B cell (primary cell): ENCODE measurements at regions not wholly inside any gene's neighbourhood (a gene's known extent, or its start where the extent isn't known, plus 50 kb on each side); places are given as distances from the start of the nearest gene placed in this dataset.

Source experiments
- ATAC-seq: fragments of 200-7000 bp; cut with Tn5 transposase; one replicate; pipeline ENCODE4 v1.10.0; 2021; ENCODE audit warnings: low read depth, mild to moderate bottlenecking, moderate number of reproducible peaks, moderate library complexity
- CTCF ChIA-PET: fragments of 350-600 bp; sonication (Branson Sonifier 250); formaldehyde crosslinking; loops from one replicate; lab custom pipeline; 2021; ENCODE audit warnings: antibody characterized with exemption, inconsistent platforms; lab: Charles Lee
- POLR2A ChIA-PET: fragments of 350-600 bp; sonication (Branson Sonifier 250); formaldehyde crosslinking; loops from one replicate; lab custom pipeline; 2021; ENCODE audit warnings: antibody characterized with exemption; lab: Charles Lee
- DNase-seq: peaks from one replicate; pipeline ENCODE4 v3.0.0; 2013
- H2AFZ ChIP-seq: 2 replicates; pipeline ENCODE4 v1.6.1; 2012; ENCODE audit warnings: mild to moderate bottlenecking, low read depth, low read length; ENCODE audit not compliant: insufficient read depth, poor library complexity, severe bottlenecking
- H3K27ac ChIP-seq, 2 donors: 1 replicate in 1 of 2; 2 replicates in 1 of 2; pipeline ENCODE4 v1.5.1; 2012 to 2013; ENCODE audit warnings: low read length in 2 of 2, mild to moderate bottlenecking in 2 of 2, moderate library complexity in 1 of 2
- H3K27me3 ChIP-seq, 4 experiments: fragments of 200-600 bp in 1 of 4; sonication (generic) in 1 of 4; replicated peaks in 1 of 4; 1 replicate in 2 of 4; 2 replicates in 2 of 4; pipeline versions ENCODE4 v1.6.1 to v1.7.0; 2013 to 2016; ENCODE audit warnings: low read length in 3 of 4, mild to moderate bottlenecking in 2 of 4, mixed read lengths in 1 of 4, moderate library complexity in 1 of 4; ENCODE audit not compliant: insufficient read depth in 4 of 4, control insufficient read depth in 3 of 4; ENCODE audit errors: control extremely low read depth in 1 of 4
- H3K36me3 ChIP-seq, 2 experiments: replicated peaks in 1 of 2; 1 replicate in 1 of 2; 2 replicates in 1 of 2; pipeline versions ENCODE4 v1.6.1 to v1.7.1; 2013; ENCODE audit warnings: low read length in 1 of 2; ENCODE audit not compliant: insufficient read depth in 2 of 2, control insufficient read depth in 1 of 2; ENCODE audit errors: control extremely low read depth in 1 of 2, extremely low read depth in 1 of 2
- H3K4me1 ChIP-seq, 2 donors: fragments of 200-600 bp in 1 of 2; sonication (generic) in 1 of 2; 1 replicate in 1 of 2; 2 replicates in 1 of 2; pipeline versions ENCODE4 v1.5.1 to v1.6.1; 2013 to 2017; ENCODE audit warnings: low read length in 2 of 2; ENCODE audit not compliant: control insufficient read depth in 2 of 2, insufficient read depth in 2 of 2
- H3K4me2 ChIP-seq: replicated peaks from 2 replicates; pipeline ENCODE3; 2012; ENCODE audit warnings: mild to moderate bottlenecking, low read depth, low read length; ENCODE audit not compliant: poor library complexity, severe bottlenecking
- H3K4me3 ChIP-seq, 5 experiments: fragments of 200-600 bp in 1 of 5; sonication (generic) in 1 of 5; 1 replicate in 3 of 5; 2 replicates in 2 of 5; pipeline versions ENCODE4 v1.5.1 to v1.7.0; 2011 to 2016; ENCODE audit warnings: low read length in 4 of 5, mild to moderate bottlenecking in 4 of 5, low read depth in 2 of 5, control low read depth in 1 of 5, moderate library complexity in 1 of 5; ENCODE audit not compliant: insufficient read depth in 1 of 5; ENCODE audit errors: control extremely low read depth in 1 of 5, extremely low read depth in 1 of 5
- H3K79me2 ChIP-seq: fragments of 200-600 bp; sonication (generic); one replicate; pipeline ENCODE4 v1.6.0; 2016; ENCODE audit warnings: low read length; ENCODE audit not compliant: control insufficient read depth, insufficient read depth
- H3K9ac ChIP-seq: fragments of 200-600 bp; sonication (generic); 2 replicates; pipeline ENCODE4 v1.6.1; 2017; ENCODE audit warnings: mild to moderate bottlenecking, low read length, moderate library complexity
- H3K9me3 ChIP-seq, 3 donors: one replicate each; pipeline versions ENCODE4 v1.6.1 to v1.7.1; 2013; ENCODE audit warnings: low read length in 2 of 3; ENCODE audit not compliant: control insufficient read depth in 2 of 3, insufficient read depth in 1 of 3; ENCODE audit errors: control extremely low read depth in 1 of 3
- H4K20me1 ChIP-seq: 2 replicates; pipeline ENCODE4 v1.6.0; 2012; ENCODE audit warnings: mild to moderate bottlenecking, low read length; ENCODE audit not compliant: insufficient read depth, control insufficient read depth, poor library complexity, severe bottlenecking
- H3K27ac Mint-ChIP-seq: one replicate; pipeline ENCODE4 v1.8.0; 2021; ENCODE audit warnings: mixed read lengths
- H3K27me3 Mint-ChIP-seq: one replicate; pipeline ENCODE4 v1.8.0; 2021; ENCODE audit warnings: mixed read lengths
- H3K4me1 Mint-ChIP-seq: one replicate; pipeline ENCODE4 v1.8.0; 2021; ENCODE audit warnings: mixed read lengths
- H3K4me3 Mint-ChIP-seq: one replicate; pipeline ENCODE4 v1.8.0; 2021; ENCODE audit warnings: mixed read lengths
- H3K9me3 Mint-ChIP-seq: one replicate; pipeline ENCODE4 v1.8.0; 2022; ENCODE audit warnings: mixed read lengths; ENCODE audit not compliant: insufficient read depth
- CTCF ChIP-seq: fragments of 200-600 bp; IDR thresholded peaks from one replicate; pipeline ENCODE4 v1.8.0; 2022; ENCODE audit warnings: antibody characterized with exemption, mild to moderate bottlenecking
- EZH2 ChIP-seq: IDR thresholded peaks from 2 replicates; pipeline ENCODE4 v1.6.1; 2012; ENCODE audit warnings: borderline replicate concordance, low read depth, mild to moderate bottlenecking, moderate library complexity, low read length; ENCODE audit not compliant: insufficient read depth, poor library complexity, severe bottlenecking
- WGBS: methylation state at CpG from one replicate; pipeline ENCODE4 v1.1.5; 2013; ENCODE audit warnings: missing lambda C conversion rate; ENCODE audit not compliant: insufficient coverage; 5-methylcytosine and 5-hydroxymethylcytosine counted together
- intact Hi-C: fragments of 100-400 bp; cut with micrococcal nuclease; formaldehyde crosslinking; loops from one replicate; pipeline ENCODE4 v1.10.0; 2022

GRCh38 chr9:80892703-80893102, 796.6 kb downstream of the TLE1 start:
- Histone ChIP-seq H2AFZ (no peak overlapping the region), H3K36me3 (no peaks in the 10 kb centered on the region), H3K4me3 (no peak overlapping the region), H3K9ac (no peak overlapping the region), H3K79me2 (no peaks in the 10 kb centered on the region), H4K20me1 (no peaks in the 10 kb centered on the region), H3K9me3 (no peaks in the 10 kb centered on the region), H3K27ac (no peak overlapping the region), H3K4me1 (no peaks in the 10 kb centered on the region), H3K4me2 (no peak overlapping the region), H3K27me3 (no peaks in the 10 kb centered on the region)
- Mint-ChIP-seq H3K9me3 (peaks cover 8% of the 10 kb centered on the region), H3K4me1 (no peaks in the 10 kb centered on the region), H3K4me3 (no peak overlapping the region), H3K27me3 (no peaks in the 10 kb centered on the region), H3K27ac (no peak overlapping the region)
- CTCF ChIA-PET, result no interaction called here
- TF ChIP-seq CTCF, result no peak
- no peak for TF ChIP-seq EZH2
- DNase-seq (no peak), ATAC-seq (no peak)
- intact Hi-C loops, result no loop called here
- POLR2A ChIA-PET, result no interaction called here
- WGBS, result no CpG with 5 or more reads among the region's 1 CpG

DNA sequence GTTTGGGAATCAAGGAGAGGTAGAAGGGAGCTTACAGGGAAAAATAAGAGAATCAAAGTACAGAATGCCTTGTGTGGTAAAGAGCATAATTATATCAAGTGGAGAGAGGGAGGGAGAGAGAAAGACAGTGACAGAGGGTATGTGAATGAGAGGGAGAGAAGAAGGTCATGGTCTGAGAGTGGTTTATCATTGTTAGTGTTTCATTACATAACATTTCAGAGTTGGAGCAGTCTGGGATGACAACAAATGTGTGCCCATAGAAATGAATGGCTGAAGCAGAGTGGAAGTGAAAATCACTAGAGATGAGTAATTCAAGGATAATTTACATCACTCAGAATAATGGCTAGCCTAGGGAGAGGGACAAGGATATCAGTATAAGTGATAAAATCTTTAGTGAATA, 799.2 kb downstream of the TLE1 start:
- Histone ChIP-seq H3K27me3 (no peaks in the 10 kb centered on the region), H3K4me2 (no peak overlapping the region), H3K79me2 (no peaks in the 10 kb centered on the region), H3K9ac (no peak overlapping the region), H2AFZ (no peak overlapping the region), H3K9me3 (no peaks in the 10 kb centered on the region), H3K4me3 (no peak overlapping the region), H4K20me1 (no peaks in the 10 kb centered on the region), H3K4me1 (no peaks in the 10 kb centered on the region), H3K36me3 (no peaks in the 10 kb centered on the region), H3K27ac (no peak overlapping the region)
- DNase-seq (no peak), ATAC-seq (no peak)
- TF ChIP-seq CTCF (no peak), EZH2 (no peak)
- Mint-ChIP-seq H3K9me3 (peaks cover 6% of the 10 kb centered on the region), H3K4me3 (no peak overlapping the region), H3K27me3 (no peaks in the 10 kb centered on the region), H3K4me1 (no peaks in the 10 kb centered on the region), H3K27ac (no peak overlapping the region)
- CTCF ChIA-PET, result no interaction called here
- intact Hi-C loops, result no loop called here
- POLR2A ChIA-PET, result no interaction called here
